CD4-positive, CD25-positive, alpha-beta regulatory T cell (primary cell): ENCODE measurements at regions not wholly inside any gene's neighbourhood (a gene's known extent, or its start where the extent isn't known, plus 50 kb on each side); places are given as distances from the start of the nearest gene placed in this dataset.

ENCODE experiments used
- ATAC-seq, 2 donors: fragments of 150-1000 bp; cut with Tn5 transposase; one replicate each; pipeline ENCODE4 v1.10.0; 2021; ENCODE audit warnings: low read depth in 2 of 2, moderate number of reproducible peaks in 2 of 2, moderate library complexity in 1 of 2
- DNase-seq, 3 donors: peaks; one replicate each; pipeline versions ENCODE4 v3.0.0 to v3.0.0-alpha.2; 2012 to 2022; ENCODE audit warnings: mixed read lengths in 1 of 3
- H3K27ac ChIP-seq: one replicate; pipeline ENCODE4 v1.7.0; 2013; ENCODE audit warnings: mild to moderate bottlenecking, low read length; ENCODE audit not compliant: insufficient read depth, poor library complexity, severe bottlenecking
- H3K27me3 ChIP-seq: one replicate; pipeline ENCODE4 v1.7.0; 2013; ENCODE audit warnings: low read length; ENCODE audit not compliant: control insufficient read depth, insufficient read depth
- H3K36me3 ChIP-seq: one replicate; pipeline ENCODE4 v1.7.0; 2013; ENCODE audit warnings: mild to moderate bottlenecking, low read length, moderate library complexity; ENCODE audit not compliant: control insufficient read depth, insufficient read depth
- H3K4me1 ChIP-seq: 2 replicates; pipeline ENCODE4 v1.7.0; 2013; ENCODE audit warnings: mild to moderate bottlenecking, low read length; ENCODE audit not compliant: insufficient read depth, control insufficient read depth, poor library complexity, severe bottlenecking
- H3K4me3 ChIP-seq: one replicate; pipeline ENCODE4 v1.7.0; 2013; ENCODE audit warnings: low read depth, mild to moderate bottlenecking, low read length, moderate library complexity
- H3K9me3 ChIP-seq, 2 experiments: 1 replicate in 1 of 2; 2 replicates in 1 of 2; pipeline ENCODE4 v1.7.0; 2013; ENCODE audit warnings: low read length in 2 of 2, mild to moderate bottlenecking in 1 of 2, moderate library complexity in 1 of 2; ENCODE audit not compliant: control insufficient read depth in 2 of 2
- H3K27ac Mint-ChIP-seq, 3 donors: one replicate each; pipeline ENCODE4 v1.8.0; 2020 to 2022; ENCODE audit warnings: mild to moderate bottlenecking in 3 of 3, mixed read lengths in 3 of 3, moderate library complexity in 2 of 3
- H3K27me3 Mint-ChIP-seq: one replicate; pipeline ENCODE4 v1.8.0; 2022; ENCODE audit warnings: mild to moderate bottlenecking, mixed read lengths
- H3K36me3 Mint-ChIP-seq: one replicate; pipeline ENCODE4 v1.8.0; 2020; ENCODE audit warnings: mixed read lengths
- H3K4me1 Mint-ChIP-seq, 4 donors: one replicate each; pipeline ENCODE4 v1.8.0; 2020 to 2022; ENCODE audit warnings: mixed read lengths in 4 of 4, mild to moderate bottlenecking in 1 of 4
- H3K4me3 Mint-ChIP-seq, 4 donors: one replicate each; pipeline ENCODE4 v1.8.0; 2020 to 2022; ENCODE audit warnings: mild to moderate bottlenecking in 4 of 4, mixed read lengths in 4 of 4, moderate library complexity in 3 of 4
- H3K9me3 Mint-ChIP-seq, 7 donors: one replicate each; pipeline ENCODE4 v1.8.0; 2020 to 2022; ENCODE audit warnings: mixed read lengths in 7 of 7, mild to moderate bottlenecking in 3 of 7, moderate library complexity in 2 of 7

GRCh38 chr18:2304378-2305175, 266.7 kb downstream of the METTL4 start:
- Histone ChIP-seq H3K27ac (no peak overlapping the region), H3K4me1 (no peaks in the 10 kb centered on the region), H3K36me3 (no peaks in the 10 kb centered on the region), H3K4me3 (no peak overlapping the region), H3K9me3 (no peaks in the 10 kb centered on the region), H3K27me3 (peaks cover 5% of the 10 kb centered on the region)
- peaks cover 0 to 2% (median 0%) of the 10 kb centered on the region in 7 donors for H3K9me3 Mint-ChIP-seq
- H3K36me3 Mint-ChIP-seq, result no peaks in the 10 kb centered on the region
- H3K27ac Mint-ChIP-seq, result no peak overlapping the region
- H3K27me3 Mint-ChIP-seq, result peaks cover 22% of the 10 kb centered on the region
- H3K4me3 Mint-ChIP-seq, result no peak overlapping the region
- no peak for ATAC-seq
- no peak for DNase-seq
- no peaks in the 10 kb centered on the region for H3K4me1 Mint-ChIP-seq

GRCh38 chr18:2306606-2307005, 264.7 kb downstream of the METTL4 start:
- H3K27ac Mint-ChIP-seq, result no peak overlapping the region
- H3K9me3 Mint-ChIP-seq, result peaks cover 0 to 2% (median 0%) of the 10 kb centered on the region in 7 donors
- ATAC-seq (no peak), DNase-seq (no peak)
- no peak overlapping the region for H3K4me3 ChIP-seq
- no peak overlapping the region for H3K27ac ChIP-seq
- no peaks in the 10 kb centered on the region for H3K4me1 ChIP-seq
- peaks cover 22% of the 10 kb centered on the region for H3K27me3 Mint-ChIP-seq
- peaks cover 8% of the 10 kb centered on the region for H3K27me3 ChIP-seq
- no peaks in the 10 kb centered on the region for H3K9me3 ChIP-seq
- no peaks in the 10 kb centered on the region for H3K36me3 ChIP-seq
- no peaks in the 10 kb centered on the region for H3K4me1 Mint-ChIP-seq
- H3K36me3 Mint-ChIP-seq, result no peaks in the 10 kb centered on the region
- H3K4me3 Mint-ChIP-seq, result no peak overlapping the region

- Histone ChIP-seq H3K4me1 (no peaks in the 10 kb centered on the region), H3K27ac (no peak overlapping the region), H3K36me3 (no peaks in the 10 kb centered on the region), H3K9me3 (no peaks in the 10 kb centered on the region), H3K4me3 (no peak overlapping the region), H3K27me3 (peaks cover 5% of the 10 kb centered on the region)
- H3K4me3 Mint-ChIP-seq, result no peak overlapping the region
- peaks cover 21% of the 10 kb centered on the region for H3K27me3 Mint-ChIP-seq
- no peak overlapping the region for H3K27ac Mint-ChIP-seq
- no peaks in the 10 kb centered on the region for H3K36me3 Mint-ChIP-seq
- no peak for ATAC-seq
- no peak for DNase-seq
- H3K9me3 Mint-ChIP-seq, result peaks cover 0 to 2% (median 0%) of the 10 kb centered on the region in 7 donors
- H3K4me1 Mint-ChIP-seq, result no peaks in the 10 kb centered on the region
Measured at GRCh38 chr18:2310886-2311285, 260.4 kb downstream of the METTL4 start.

DNA sequence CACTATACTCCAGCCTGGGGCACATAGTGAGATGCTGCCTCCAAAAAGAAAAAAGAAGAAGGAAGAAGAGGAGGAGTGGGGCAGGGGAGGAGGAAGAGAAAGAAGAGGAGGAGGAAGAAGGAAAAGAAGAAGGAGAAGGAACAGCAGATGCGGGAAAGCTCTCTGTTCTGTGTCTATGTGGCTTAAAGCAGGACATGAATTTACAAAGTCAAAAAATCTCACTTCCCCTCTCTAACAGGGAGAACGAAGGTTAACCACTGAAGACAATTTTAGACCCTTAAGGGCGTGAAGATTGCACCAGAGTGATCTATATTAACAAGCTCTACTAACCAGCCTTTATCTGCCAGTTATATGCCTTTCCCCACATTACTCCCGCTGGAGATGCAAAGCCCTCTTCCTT, 258.9 kb downstream of the METTL4 start:
- Mint-ChIP-seq H3K36me3 (no peaks in the 10 kb centered on the region), H3K27me3 (peaks cover 19% of the 10 kb centered on the region), H3K4me3 (no peak overlapping the region), H3K27ac (no peak overlapping the region), H3K9me3 (peaks cover 0 to 2% (median 0%) of the 10 kb centered on the region in 7 donors), H3K4me1 (no peaks in the 10 kb centered on the region)
- Histone ChIP-seq H3K4me3 (no peak overlapping the region), H3K27me3 (peaks cover 5% of the 10 kb centered on the region), H3K9me3 (no peaks in the 10 kb centered on the region), H3K4me1 (no peaks in the 10 kb centered on the region), H3K27ac (no peak overlapping the region), H3K36me3 (no peaks in the 10 kb centered on the region)
- ATAC-seq (no peak), DNase-seq (no peak)

DNA sequence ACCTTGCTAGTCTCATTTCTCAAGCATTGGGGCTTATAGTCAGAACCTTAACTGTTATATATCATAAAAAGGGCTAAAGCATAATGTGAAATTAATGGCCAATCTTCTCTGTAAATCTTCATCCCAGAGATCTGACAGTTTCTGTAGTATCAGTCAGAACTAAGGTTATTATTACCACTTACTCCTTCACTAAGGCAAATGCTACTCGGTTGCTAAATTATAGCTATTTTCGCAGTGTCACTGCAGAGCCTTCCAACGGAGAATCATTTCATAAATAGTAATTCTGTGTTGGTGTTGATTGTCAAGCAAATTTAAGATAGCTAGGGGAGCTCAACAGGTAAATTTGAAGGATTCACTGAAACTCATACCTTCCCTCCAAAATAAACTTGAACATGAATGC, 258.0 kb downstream of the METTL4 start:
- Mint-ChIP-seq H3K27me3 (peaks cover 22% of the 10 kb centered on the region), H3K9me3 (peaks cover 0 to under 1% (median 0%) of the 10 kb centered on the region in 7 donors), H3K36me3 (no peaks in the 10 kb centered on the region), H3K4me1 (no peaks in the 10 kb centered on the region), H3K27ac (no peak overlapping the region), H3K4me3 (no peak overlapping the region)
- Histone ChIP-seq H3K27me3 (peaks cover 3% of the 10 kb centered on the region), H3K9me3 (no peaks in the 10 kb centered on the region), H3K36me3 (no peaks in the 10 kb centered on the region), H3K27ac (no peak overlapping the region), H3K4me1 (no peaks in the 10 kb centered on the region), H3K4me3 (no peak overlapping the region)
- ATAC-seq (no peak), DNase-seq (no peak)

GRCh38 chr18:2316082-2316750, 255.1 kb downstream of the METTL4 start:
- no peak overlapping the region for H3K4me3 Mint-ChIP-seq
- H3K27ac Mint-ChIP-seq, result no peak overlapping the region
- DNase-seq, result no peak
- Histone ChIP-seq H3K4me3 (no peak overlapping the region), H3K36me3 (no peaks in the 10 kb centered on the region), H3K27ac (no peak overlapping the region), H3K9me3 (no peaks in the 10 kb centered on the region), H3K4me1 (no peaks in the 10 kb centered on the region), H3K27me3 (peaks cover 2% of the 10 kb centered on the region)
- peaks cover 31% of the 10 kb centered on the region for H3K27me3 Mint-ChIP-seq
- no peaks in the 10 kb centered on the region for H3K36me3 Mint-ChIP-seq
- ATAC-seq, result no peak
- no peaks in the 10 kb centered on the region for H3K4me1 Mint-ChIP-seq
- peaks cover 0 to 11% (median 0%) of the 10 kb centered on the region in 7 donors for H3K9me3 Mint-ChIP-seq

DNA sequence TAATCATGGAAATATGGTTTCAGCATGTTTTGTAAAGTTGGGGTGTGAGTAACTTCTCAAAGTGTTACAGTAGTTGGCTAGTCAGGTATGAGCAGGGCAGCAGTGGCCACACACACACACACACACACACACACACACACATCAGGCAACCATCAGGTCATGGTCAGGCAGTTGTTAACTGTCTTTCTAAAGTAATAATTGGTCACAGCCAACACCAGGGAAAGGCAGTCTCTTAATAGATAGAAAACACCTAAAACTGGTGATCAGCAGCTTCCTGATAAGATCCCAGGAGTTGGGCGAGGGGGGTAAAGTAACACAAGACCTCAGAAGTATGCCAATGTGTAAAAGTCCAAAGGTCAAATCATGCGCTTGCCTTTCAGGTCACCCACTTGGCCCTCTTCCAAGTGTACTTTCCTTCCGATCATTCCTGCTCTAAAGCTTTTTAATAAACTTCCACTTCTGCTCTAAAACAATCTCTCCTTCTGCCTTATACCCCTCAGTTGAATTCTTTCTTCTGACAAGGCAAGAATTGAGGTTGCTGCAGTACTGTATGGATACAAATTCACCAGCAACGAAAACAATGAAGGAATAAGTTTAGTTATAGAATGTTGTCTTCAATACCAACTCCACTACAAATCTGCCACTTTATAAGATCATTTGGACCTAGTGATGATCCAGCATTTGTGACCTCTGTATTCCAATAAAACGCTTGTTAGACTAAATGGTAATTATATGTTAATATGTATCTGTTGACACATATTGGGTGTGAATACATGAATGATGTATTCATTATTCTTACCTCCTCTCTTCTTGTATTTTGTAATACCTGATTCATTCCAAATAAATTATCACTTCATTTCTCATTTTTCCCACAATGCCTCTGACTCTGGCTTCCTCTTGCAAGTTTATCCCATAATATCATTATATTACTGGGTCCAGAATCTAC, 254.3 kb downstream of the METTL4 start:
- Histone ChIP-seq H3K4me3 (no peak overlapping the region), H3K27me3 (peaks cover 2% of the 10 kb centered on the region), H3K9me3 (no peaks in the 10 kb centered on the region), H3K36me3 (no peaks in the 10 kb centered on the region), H3K4me1 (no peaks in the 10 kb centered on the region), H3K27ac (no peak overlapping the region)
- ATAC-seq, result no peak
- peaks cover 0 to 11% (median 0%) of the 10 kb centered on the region in 7 donors for H3K9me3 Mint-ChIP-seq
- H3K4me3 Mint-ChIP-seq, result no peak overlapping the region
- no peak overlapping the region for H3K27ac Mint-ChIP-seq
- H3K4me1 Mint-ChIP-seq, result no peaks in the 10 kb centered on the region
- H3K27me3 Mint-ChIP-seq, result peaks cover 35% of the 10 kb centered on the region
- H3K36me3 Mint-ChIP-seq, result no peaks in the 10 kb centered on the region
- DNase-seq, result no peak
